ENCODE measurements at regions not wholly inside any gene's neighbourhood (a gene's known extent, or its start where the extent isn't known, plus 50 kb on each side); places are given as distances from the start of the nearest gene placed in this dataset.

- TF ChIP-seq, protein P1, sequence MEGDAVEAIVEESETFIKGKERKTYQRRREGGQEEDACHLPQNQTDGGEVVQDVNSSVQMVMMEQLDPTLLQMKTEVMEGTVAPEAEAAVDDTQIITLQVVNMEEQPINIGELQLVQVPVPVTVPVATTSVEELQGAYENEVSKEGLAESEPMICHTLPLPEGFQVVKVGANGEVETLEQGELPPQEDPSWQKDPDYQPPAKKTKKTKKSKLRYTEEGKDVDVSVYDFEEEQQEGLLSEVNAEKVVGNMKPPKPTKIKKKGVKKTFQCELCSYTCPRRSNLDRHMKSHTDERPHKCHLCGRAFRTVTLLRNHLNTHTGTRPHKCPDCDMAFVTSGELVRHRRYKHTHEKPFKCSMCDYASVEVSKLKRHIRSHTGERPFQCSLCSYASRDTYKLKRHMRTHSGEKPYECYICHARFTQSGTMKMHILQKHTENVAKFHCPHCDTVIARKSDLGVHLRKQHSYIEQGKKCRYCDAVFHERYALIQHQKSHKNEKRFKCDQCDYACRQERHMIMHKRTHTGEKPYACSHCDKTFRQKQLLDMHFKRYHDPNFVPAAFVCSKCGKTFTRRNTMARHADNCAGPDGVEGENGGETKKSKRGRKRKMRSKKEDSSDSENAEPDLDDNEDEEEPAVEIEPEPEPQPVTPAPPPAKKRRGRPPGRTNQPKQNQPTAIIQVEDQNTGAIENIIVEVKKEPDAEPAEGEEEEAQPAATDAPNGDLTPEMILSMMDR (IDR thresholded peaks at IDR 0.05): no peak
- no peak for TF ChIP-seq POLR2A (IDR thresholded peaks at IDR 0.05)
Measured at GRCh38 chr20:61026173-61026572, 225.9 kb upstream of the CDH4 start.

Measured in lower leg skin (tissue), 3 donors.